Mesothelial cell of epicardium (in vitro differentiated cells): ENCODE measurements at regions not wholly inside any gene's neighbourhood (a gene's known extent, or its start where the extent isn't known, plus 50 kb on each side); places are given as distances from the start of the nearest gene placed in this dataset.

Experiments used
- DNase-seq, 2 experiments: peaks; one replicate each; pipeline ENCODE4 v3.0.0; 2021; ENCODE audit warnings: low spot score in 2 of 2; ENCODE audit not compliant: unreplicated experiment in 2 of 2
- H3K27ac Mint-ChIP-seq: 2 replicates; pipeline ENCODE4 v1.8.0; 2021; ENCODE audit warnings: mixed read lengths
- H3K27me3 Mint-ChIP-seq: 2 replicates; pipeline ENCODE4 v1.8.0; 2021; ENCODE audit warnings: low read depth, mixed read lengths
- H3K36me3 Mint-ChIP-seq: 2 replicates; pipeline ENCODE4 v1.8.0; 2021; ENCODE audit warnings: mixed read lengths
- H3K4me1 Mint-ChIP-seq: 2 replicates; pipeline ENCODE4 v1.8.0; 2021; ENCODE audit warnings: mixed read lengths
- H3K4me3 Mint-ChIP-seq: 2 replicates; pipeline ENCODE4 v1.8.0; 2021; ENCODE audit warnings: mild to moderate bottlenecking, moderate library complexity, mixed read lengths
- H3K9me3 Mint-ChIP-seq: 2 replicates; pipeline ENCODE4 v1.8.0; 2021; ENCODE audit warnings: mixed read lengths
- TF ChIP-seq, protein P1 (sequence below): fragments of 200-600 bp; sonication (generic); IDR thresholded peaks from one replicate; pipeline ENCODE4 v1.5.0; 2021; ENCODE audit warnings: antibody characterized with exemption; ENCODE audit not compliant: unreplicated experiment

DNA sequence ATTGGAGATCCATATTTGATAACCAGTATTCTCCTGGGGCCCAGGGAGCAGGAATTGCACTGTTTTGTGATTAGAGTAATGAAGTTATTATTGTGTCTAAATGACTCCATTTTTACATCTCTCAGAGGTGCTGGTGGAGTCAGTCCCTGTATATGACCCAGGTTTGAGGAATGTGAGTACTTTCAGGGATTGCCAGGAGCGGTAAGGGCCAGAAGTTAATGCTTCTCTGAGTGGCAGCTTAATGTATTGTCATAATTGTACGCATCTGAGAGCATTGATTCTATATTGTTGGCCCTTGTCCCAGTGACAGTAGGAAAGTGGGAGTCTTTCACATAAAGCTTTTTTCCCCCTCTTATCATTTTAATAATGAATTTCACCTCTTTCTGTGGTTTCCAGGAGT lies 146.2 kb downstream of the GATB start:
- peak overlapping the region; percentile 37 for H3K27ac Mint-ChIP-seq
- H3K4me1 Mint-ChIP-seq: peaks cover 16% of the 10 kb centered on the region
- DNase-seq: no peak
- H3K27me3 Mint-ChIP-seq: no peaks in the 10 kb centered on the region
- no peak overlapping the region for H3K4me3 Mint-ChIP-seq
- no peaks in the 10 kb centered on the region for H3K36me3 Mint-ChIP-seq
- TF ChIP-seq, protein P1, sequence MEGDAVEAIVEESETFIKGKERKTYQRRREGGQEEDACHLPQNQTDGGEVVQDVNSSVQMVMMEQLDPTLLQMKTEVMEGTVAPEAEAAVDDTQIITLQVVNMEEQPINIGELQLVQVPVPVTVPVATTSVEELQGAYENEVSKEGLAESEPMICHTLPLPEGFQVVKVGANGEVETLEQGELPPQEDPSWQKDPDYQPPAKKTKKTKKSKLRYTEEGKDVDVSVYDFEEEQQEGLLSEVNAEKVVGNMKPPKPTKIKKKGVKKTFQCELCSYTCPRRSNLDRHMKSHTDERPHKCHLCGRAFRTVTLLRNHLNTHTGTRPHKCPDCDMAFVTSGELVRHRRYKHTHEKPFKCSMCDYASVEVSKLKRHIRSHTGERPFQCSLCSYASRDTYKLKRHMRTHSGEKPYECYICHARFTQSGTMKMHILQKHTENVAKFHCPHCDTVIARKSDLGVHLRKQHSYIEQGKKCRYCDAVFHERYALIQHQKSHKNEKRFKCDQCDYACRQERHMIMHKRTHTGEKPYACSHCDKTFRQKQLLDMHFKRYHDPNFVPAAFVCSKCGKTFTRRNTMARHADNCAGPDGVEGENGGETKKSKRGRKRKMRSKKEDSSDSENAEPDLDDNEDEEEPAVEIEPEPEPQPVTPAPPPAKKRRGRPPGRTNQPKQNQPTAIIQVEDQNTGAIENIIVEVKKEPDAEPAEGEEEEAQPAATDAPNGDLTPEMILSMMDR: no peak
- H3K9me3 Mint-ChIP-seq: no peaks in the 10 kb centered on the region

DNA sequence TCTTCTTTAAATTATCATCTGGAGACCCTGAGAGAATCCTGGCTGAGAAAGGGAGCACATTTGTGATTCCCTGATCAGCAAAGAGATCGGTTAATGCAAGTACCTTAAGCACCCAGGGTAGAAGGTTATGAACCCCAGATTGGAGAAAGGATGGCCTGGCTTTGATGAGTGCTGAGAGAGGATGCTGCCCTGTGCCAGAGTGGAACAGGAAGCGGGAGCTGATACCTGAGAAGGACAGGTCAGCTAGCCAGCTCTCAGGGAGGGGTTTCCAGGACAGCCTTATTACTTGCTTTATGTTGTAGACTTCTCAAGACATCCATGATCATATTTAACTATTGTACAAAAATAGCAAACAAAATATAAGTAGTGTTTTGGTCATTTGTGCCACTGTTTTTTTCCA lies 141.9 kb downstream of the GATB start:
- Mint-ChIP-seq H3K27ac (no peak overlapping the region), H3K4me3 (no peak overlapping the region), H3K36me3 (no peaks in the 10 kb centered on the region), H3K27me3 (no peaks in the 10 kb centered on the region), H3K4me1 (peaks cover 16% of the 10 kb centered on the region), H3K9me3 (no peaks in the 10 kb centered on the region)
- TF ChIP-seq, protein P1: no peak
- no peak for DNase-seq

DNA sequence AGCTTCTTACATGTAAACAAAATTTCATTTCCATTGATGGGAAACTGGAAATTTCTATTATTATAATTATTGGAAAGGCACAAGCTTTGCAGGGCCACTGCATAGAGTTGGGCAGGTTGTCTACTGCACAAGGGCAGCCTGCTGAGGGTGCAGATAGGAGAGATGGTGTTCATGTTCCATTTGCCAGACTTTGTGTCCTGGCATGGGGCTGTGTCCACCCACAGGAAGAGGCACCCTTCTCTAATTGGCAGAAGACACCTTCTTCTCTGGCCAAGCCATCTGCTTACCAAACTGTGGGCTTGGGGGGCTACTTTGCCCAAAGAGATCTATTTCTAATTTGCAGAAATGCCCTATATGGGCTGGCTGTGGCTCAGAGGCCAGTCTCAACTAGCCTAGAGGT lies 140.7 kb downstream of the GATB start:
- DNase-seq: no peak
- TF ChIP-seq, protein P1: no peak
- Mint-ChIP-seq H3K9me3 (no peaks in the 10 kb centered on the region), H3K4me3 (no peak overlapping the region), H3K4me1 (peaks cover 10% of the 10 kb centered on the region), H3K27ac (no peak overlapping the region), H3K36me3 (no peaks in the 10 kb centered on the region), H3K27me3 (no peaks in the 10 kb centered on the region)
